Neural cell (in vitro differentiated cells): ENCODE measurements at regions not wholly inside any gene's neighbourhood (a gene's known extent, or its start where the extent isn't known, plus 50 kb on each side); places are given as distances from the start of the nearest gene placed in this dataset.

Experiments
- CTCF ChIP-seq: fragments of 450-650 bp; IDR thresholded peaks from 2 replicates; pipeline ENCODE4 v1.5.1; 2014; ENCODE audit warnings: antibody characterized with exemption, mild to moderate bottlenecking, moderate library complexity; ENCODE audit not compliant: poor library complexity, severe bottlenecking
- EP300 ChIP-seq: fragments of 450-650 bp; conservative IDR thresholded peaks from 2 replicates; pipeline ENCODE4 v1.6.1; 2014; ENCODE audit warnings: antibody characterized with exemption, mild to moderate bottlenecking, moderate library complexity; ENCODE audit not compliant: poor library complexity, severe bottlenecking
- EZH2 ChIP-seq: fragments of 200-600, 300-800 bp; shearing (Covaris generic), sonication (generic); IDR thresholded peaks from 2 replicates; pipeline ENCODE4 v1.6.1; 2014; ENCODE audit warnings: antibody characterized with exemption, low read length, borderline replicate concordance, mild to moderate bottlenecking; ENCODE audit not compliant: insufficient read depth, poor library complexity, severe bottlenecking
- MXI1 ChIP-seq: fragments of 450-650 bp; conservative IDR thresholded peaks from 2 replicates; pipeline ENCODE4 v1.6.1; 2014; ENCODE audit warnings: antibody characterized with exemption, mild to moderate bottlenecking; ENCODE audit not compliant: poor library complexity, severe bottlenecking
- POLR2AphosphoS5 ChIP-seq: IDR thresholded peaks from 2 replicates; pipeline ENCODE4 v1.6.1; 2012
- RAD21 ChIP-seq: fragments of 450-650 bp; conservative IDR thresholded peaks from 2 replicates; pipeline ENCODE4 v1.6.1; 2014; ENCODE audit warnings: antibody characterized with exemption, mild to moderate bottlenecking, moderate library complexity
- REST ChIP-seq: IDR thresholded peaks from 2 replicates; pipeline ENCODE4 v1.6.1; 2012; ENCODE audit warnings: borderline replicate concordance
- SMC3 ChIP-seq: fragments of 450-650 bp; conservative IDR thresholded peaks from 2 replicates; pipeline ENCODE4 v1.6.1; 2014; ENCODE audit warnings: antibody characterized with exemption, mild to moderate bottlenecking, moderate library complexity; ENCODE audit not compliant: poor library complexity

- TF ChIP-seq CTCF (no peak), EZH2 (no peak), POLR2AphosphoS5 (no peak), REST (no peak), MXI1 (no peak), SMC3 (no peak), EP300 (no peak), RAD21 (no peak)
These were observed 630.7 kb upstream of the ZFP42 start for GRCh38 chr4:187364851-187365250.
